ENCODE measurements at regions not wholly inside any gene's neighbourhood (a gene's known extent, or its start where the extent isn't known, plus 50 kb on each side); places are given as distances from the start of the nearest gene placed in this dataset.

GRCh38 chr5:154529282-154529681 is 51.3 kb upstream of the HAND1 start:
- TF ChIP-seq TEAD4 (IDR thresholded peaks at IDR 0.05), result no peak
- TF ChIP-seq USF1 (IDR thresholded peaks at IDR 0.05), result no peak
- TF ChIP-seq NFIC (IDR thresholded peaks at IDR 0.05), result no peak
- no peak for TF ChIP-seq REST (IDR thresholded peaks at IDR 0.05; ENCODE audit: low read depth)

GRCh38 chr5:154528005-154528594 is 50.1 kb upstream of the HAND1 start:
- TF ChIP-seq REST (IDR thresholded peaks at IDR 0.05; ENCODE audit: low read depth), result no peak
- TF ChIP-seq ZBTB7A (IDR thresholded peaks at IDR 0.05; ENCODE audit: low read depth), result no peak
- no peak for TF ChIP-seq MAX (IDR thresholded peaks at IDR 0.05)
- TF ChIP-seq EP300 (IDR thresholded peaks at IDR 0.05; ENCODE audit: borderline replicate concordance), result no peak
